GM12892 (cell line): ENCODE measurements at regions not wholly inside any gene's neighbourhood (a gene's known extent, or its start where the extent isn't known, plus 50 kb on each side); places are given as distances from the start of the nearest gene placed in this dataset.

ENCODE experiments used
- POLR2A ChIP-seq: IDR thresholded peaks from 2 replicates; pipeline ENCODE4 v1.6.1; 2011; ENCODE audit warnings: low read depth, low read length, control low read depth
- POLR2AphosphoS5 ChIP-seq: IDR thresholded peaks from 2 replicates; pipeline ENCODE4 v1.6.1; 2011; ENCODE audit warnings: low read depth, low read length, control low read depth

GRCh38 chr9:89776795-89777525 is 172.1 kb downstream of the GADD45G start:
- TF ChIP-seq POLR2A, result no peak
- TF ChIP-seq POLR2AphosphoS5, result no peak
